ENCODE measurements at regions not wholly inside any gene's neighbourhood (a gene's known extent, or its start where the extent isn't known, plus 50 kb on each side); places are given as distances from the start of the nearest gene placed in this dataset.
"Not testable (repeated sequence)": the region's sequence is repeated elsewhere in the genome, so short reads cannot be mapped to it uniquely, and the experiment has no call there.

DNA sequence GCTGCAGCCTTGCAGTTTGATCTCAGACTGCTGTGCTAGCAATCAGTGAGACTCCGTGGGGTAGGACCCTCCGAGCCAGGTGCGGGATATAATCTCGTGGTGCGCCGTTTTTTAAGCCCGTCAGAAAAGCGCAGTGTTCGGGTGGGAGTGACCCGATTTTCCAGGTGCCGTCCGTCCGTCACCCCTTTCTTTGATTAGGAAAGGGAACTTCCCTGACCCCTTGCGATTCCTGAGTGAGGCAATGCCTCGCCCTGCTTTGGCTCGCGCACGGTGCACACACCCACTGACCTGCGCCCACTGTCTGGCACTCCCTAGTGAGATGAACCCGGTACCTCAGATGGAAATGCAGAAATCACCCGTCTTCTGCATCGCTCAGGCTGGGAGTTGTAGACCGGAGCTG lies 203.2 kb downstream of the SNCAIP start:
- DNase-seq = not testable (repeated sequence)

DNA sequence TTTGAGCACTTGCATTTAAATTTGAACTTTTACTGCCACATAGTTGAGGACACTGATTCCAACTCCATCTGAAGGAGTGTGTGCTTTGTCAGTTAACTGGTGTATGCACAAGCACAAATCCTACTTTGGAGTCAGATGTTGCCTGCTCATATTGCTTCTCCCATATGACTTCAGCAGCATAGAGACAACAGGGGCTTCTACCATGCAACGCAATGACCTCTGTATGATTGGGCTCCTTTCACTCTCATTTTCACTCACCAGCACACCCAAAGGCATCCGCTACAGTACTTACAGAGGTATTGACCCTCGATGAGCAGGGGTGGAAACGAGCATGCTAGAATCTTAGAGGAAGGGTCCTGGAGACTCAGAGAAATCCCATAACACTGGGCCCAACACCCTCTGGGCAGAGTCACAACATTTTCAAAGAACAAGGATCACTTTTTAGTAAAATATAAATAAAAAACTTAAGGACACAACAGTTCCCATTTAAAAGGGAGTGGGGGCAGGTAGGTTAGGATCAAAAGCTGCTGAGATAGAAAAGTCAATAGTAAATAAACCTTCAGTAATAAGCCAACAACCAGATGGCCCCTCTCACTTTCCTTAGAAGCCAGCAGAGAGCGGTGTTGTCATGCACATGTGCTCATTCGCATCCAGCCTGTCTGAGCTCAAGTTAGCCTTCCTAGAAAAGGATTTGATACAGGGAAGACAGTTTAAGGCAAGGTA lies 203.8 kb downstream of the SNCAIP start:
- DNase-seq = no peak

DNA sequence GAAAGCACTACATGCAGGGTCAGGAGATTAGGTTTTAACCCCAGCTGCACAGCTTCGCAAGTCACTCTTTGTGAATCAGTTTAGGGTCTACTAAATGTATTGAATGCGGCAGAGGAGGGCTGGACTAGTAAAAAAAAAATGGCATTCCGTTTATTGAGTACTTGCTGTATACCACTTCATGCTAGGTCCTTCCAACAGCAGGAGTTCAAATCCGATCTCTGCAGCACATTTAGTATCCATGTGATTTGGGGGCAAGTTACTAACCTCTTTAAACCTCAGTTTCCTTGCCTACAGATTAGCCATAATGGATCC lies 204.4 kb downstream of the SNCAIP start:
- DNase-seq = no peak

DNA sequence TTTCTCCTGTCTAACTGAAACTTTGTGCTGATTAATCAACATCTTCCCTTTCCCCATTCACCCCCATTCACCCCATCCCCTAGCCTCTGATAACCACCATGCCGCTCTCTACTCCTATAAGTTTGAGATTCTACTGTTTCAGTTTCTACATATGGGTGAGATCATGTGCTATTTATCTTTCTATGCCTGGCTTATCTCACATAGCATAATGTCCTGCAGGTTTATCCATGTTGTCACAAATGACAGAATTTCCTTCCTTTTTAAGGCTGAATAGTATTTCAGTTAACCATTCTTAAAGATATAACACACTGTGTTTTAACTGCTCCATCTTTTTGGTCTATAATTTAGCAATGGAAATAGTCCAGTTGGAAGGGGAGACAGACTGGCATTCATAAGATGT lies 205.1 kb downstream of the SNCAIP start:
- DNase-seq = no peak

DNA sequence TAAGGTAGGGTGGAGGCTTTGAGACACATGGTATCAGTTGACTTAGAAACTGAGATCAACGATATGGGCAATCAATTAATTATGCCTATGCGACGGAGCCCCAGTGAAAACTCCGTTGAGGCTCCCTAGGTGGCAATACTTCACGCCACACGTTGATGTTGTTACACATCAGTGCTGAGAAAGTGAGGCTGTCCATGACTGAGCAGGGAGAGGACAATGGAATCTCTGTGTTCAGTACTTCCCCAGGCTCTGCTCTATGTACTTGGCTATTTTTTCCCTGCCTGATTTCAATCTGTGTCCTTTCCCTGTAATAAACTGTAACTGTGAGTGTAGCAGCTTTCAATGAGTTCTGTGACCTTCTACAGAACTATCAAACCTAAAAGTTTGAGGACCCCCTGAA lies 211.7 kb downstream of the SNCAIP start:
- DNase-seq = no peak

DNA sequence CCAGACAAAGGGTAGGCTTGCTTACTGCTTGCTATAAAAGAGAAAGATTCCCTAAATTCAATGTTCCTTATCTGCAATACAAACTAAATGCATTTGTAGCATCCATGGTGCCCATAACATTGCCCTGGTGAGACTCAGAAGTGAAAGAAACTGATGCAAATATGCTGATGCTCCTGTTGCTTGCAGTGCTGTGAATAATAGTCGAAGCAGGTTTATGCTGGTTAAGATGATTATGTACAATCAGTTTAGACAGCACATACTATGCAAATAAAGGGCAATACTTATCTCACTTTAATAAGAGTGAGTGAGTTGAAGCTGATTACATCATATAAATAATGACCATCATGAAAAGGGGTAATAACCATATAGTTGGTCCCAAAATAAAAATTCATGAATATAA lies 215.5 kb downstream of the SNCAIP start:
- DNase-seq = no peak

DNA sequence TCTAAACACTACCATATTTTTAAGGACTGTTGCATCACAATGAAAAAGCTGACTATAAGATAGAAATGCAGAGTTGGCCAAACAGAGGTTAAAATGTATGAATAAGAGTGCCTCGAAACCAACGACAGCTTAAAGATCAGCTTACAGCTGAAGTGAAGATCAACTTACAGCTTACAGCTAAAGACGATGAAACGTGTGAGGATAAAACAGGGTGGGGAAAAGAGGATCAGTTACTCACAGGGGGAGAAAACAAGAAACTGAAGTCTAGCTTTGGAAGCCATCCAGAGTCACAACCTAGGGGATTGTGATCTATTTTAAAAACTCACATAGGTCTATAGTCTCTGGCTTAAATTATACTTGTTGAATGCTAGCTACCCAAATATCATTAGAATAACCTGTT lies 220.0 kb downstream of the SNCAIP start:
- no peak for DNase-seq

DNA sequence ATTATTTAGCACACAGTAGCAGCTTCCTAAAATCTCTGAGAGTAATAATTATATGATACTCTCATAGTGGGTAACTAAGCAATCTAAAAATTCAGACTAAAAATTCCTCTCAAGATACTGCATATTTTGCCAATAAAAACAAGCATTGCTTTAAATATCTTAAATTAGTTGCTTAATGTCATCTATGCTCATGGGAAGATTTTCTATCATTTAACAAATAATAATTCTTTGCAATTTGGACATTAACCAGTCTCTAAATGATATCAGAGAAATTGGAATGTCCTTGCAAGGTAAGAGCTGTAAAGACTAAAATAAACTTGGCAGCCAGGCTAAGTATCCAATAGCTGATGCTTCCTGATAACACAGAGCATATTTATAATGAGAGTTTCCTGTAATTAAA lies 221.8 kb downstream of the SNCAIP start:
- no peak for DNase-seq

DNA sequence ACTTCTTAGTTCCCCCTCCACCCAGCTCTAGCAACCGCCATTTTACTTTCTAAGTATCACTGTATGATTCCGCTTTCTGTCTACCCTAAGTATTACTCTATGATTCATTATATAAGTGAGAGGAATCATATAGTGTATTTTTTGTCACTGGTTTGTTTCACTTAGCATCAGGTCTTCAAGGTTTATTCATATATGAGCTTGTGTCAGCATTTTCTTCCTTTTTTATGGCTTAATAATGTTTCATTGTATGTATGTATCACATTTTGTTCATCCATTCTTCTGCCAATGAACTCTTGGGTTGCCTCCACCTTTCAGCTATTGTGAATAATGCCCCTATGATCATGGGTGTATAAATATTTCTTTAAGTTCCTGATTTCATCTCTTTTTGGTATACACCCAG lies 222.8 kb downstream of the SNCAIP start:
- DNase-seq = no peak

DNA sequence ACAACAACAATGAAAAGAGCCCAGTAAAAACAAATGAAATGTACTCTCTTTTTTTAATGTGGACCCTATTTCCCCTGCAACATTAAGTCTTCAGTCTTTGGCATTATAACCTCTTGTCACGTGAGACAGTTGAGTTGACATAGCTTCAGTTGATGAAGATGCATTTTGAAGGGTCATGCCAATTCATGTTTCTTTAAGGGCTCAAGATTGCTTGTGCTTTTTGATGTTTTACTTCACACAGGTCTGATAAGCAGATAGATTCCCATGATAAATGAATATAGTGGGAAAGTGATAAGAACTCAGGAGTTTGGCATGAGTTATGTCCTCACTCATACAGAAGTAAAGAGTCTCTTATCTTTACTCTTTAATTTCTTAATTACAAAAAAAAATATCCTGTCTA lies 229.4 kb downstream of the SNCAIP start:
- DNase-seq = no peak

DNA sequence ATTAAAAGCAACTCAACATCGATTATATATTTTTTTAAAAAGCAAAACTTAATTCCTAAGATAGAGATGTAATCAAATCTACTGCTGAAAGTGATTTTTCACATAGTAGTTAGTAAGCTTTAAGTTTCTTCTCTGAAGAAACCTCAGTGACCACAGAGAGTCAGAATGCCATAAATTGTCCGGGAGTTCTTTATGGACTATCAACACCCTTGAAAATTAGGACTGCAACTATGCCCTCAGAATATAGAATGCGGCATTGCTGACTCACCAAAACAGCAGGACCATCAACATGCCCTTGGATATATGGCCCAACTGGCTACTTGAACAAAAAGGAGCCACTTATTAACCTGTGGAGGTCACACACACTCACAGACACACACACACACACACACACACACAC lies 228.9 kb upstream of the SNX2 start:
- DNase-seq = no peak

DNA sequence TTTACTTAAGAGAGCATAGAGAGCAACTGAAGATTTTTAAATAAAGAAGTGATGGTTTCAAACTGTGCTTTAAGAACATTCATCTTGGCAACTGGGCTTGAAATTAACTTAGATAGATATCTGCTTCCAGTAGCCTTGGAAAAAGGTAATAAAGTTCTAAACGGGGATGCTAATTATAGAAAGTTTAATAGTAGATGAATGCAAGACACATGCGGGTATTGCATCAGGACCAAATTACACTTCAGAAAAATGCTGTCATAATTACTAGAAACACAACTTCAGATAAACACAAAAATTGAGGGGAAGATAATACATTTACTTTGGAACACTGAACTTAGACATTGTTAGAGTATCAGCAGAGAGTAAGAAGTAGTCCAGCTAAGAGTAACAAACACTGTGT lies 227.7 kb upstream of the SNX2 start:
- DNase-seq = no peak

DNA sequence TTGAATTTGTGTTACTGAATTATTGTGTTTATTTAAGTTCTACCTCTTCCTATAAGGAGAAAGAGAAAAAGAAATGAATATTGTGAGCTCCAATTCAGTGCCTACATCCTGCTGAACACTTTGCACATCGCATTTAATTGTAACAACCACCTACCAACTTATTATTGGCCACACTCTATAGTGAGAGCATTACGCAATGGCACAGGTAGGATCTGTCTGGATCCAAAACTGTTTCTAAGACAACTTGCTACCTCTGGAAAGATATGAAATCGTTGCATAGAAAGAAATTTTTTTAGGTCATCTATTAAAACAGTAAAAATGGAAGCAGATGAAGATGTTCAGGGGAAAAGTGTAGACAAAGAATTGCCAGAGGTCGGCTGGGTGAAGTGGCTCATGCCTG lies 227.2 kb upstream of the SNX2 start:
- no peak for DNase-seq

DNA sequence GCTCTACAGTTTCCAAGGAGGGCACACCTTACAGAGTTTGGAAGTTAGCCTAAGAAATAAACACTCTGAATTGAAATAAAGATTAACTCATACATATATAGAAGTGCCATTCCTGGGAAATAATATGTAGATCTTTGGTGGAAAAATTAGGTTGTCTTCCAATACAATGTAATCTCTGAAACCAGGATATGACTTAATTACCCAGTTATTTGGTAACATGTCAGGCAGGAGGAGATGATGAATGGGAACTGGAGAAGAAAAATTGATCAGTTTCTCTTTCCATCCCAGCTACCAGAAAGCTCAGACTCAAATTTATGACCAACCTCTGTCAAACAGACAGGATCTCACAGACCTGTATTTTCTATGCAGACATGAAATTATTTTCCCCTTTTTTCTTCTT lies 215.2 kb upstream of the SNX2 start:
- DNase-seq = no peak

DNA sequence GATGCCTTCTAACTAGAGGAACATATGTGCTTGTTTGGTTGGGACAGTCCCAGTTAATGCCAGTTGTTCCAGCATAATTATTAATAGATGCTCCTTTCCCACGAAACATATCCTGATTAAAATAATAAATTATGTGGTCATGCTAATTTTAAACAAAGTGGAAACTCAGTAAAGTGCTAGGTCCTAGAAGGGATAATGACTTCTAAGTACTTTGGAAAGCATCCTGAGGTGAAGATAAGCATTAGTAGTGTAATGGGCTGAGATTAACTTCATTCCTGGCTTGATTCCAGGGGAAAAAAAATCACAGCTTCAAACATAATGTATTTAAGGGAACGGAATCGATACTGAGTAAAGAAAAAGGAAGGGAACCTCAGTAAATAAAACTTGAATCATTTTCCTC lies 213.7 kb upstream of the SNX2 start:
- DNase-seq = no peak

DNA sequence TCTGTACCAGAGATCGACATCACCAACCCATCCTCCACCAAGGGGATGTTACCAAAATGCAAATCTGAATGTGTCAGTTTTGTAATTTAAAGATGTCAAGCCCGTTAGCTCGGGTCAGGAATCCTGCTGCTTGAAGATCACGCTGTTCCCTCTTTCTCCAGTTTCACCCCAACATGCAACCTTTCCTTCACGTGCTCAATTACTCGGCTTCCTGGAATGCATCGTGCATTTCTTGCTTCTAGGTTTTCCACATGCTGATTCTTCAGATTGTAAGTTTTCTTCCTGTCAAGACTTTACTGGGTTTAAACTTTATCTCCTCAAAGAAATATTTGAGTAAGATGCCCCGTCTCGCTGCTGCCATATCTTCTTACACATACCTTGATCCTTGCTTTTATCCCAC lies 209.5 kb upstream of the SNX2 start:
- DNase-seq = no peak

DNA sequence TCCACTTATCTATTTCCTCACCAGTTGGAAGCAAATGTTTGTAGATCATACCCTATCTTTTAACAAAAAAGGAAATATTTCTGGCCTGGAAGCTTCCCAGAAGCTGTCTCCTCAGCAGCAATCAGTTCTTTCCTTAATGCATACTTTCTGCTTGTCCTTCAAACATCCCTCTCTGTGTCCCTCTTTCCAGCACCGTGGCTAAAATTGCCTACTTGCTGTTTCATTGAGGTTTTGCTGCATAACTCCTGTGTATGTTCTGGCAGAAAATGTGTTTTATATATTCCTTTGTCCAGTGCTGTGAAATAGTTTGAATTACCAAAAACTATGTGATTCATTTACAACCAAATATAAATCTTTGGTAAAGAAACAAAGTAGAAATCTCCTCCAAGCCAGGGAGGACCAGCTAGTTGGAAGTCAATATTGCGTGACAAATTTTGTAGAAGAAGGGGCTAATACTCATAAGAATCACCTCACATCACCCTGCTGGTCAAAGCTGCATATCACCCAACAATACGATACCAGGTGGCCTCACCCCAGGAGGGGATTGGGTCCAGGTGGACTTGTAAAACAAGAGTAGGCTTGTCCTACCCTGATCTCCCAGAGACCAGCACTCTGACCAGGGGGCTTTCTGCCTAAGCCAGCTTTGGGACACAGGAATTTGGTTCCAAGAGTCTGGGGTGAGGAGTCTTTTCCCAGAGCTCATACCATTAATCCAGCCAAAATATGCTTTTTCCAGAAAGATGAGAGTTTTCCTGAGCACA lies 198.4 kb upstream of the SNX2 start:
- no peak for DNase-seq

DNA sequence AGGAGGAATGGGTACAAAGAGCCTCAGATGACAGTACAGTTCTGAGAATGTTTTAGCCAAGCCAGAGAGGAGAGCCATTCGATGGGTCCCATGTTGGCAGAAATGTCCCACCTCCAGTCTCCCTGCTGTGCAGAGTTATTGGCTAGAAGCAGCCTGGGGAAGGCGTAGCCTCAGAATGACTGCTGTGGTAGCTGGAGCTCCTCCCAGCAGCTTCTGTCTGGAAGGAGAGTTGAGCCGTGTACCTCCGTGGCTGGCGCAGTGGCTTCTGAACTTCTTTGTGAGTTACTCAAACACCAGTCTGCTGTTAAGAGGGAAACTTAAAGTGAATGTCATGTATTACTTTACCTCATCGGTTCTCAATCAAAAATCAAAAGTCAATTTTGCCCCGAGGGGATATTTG lies 193.3 kb upstream of the SNX2 start:
- no peak for DNase-seq

DNA sequence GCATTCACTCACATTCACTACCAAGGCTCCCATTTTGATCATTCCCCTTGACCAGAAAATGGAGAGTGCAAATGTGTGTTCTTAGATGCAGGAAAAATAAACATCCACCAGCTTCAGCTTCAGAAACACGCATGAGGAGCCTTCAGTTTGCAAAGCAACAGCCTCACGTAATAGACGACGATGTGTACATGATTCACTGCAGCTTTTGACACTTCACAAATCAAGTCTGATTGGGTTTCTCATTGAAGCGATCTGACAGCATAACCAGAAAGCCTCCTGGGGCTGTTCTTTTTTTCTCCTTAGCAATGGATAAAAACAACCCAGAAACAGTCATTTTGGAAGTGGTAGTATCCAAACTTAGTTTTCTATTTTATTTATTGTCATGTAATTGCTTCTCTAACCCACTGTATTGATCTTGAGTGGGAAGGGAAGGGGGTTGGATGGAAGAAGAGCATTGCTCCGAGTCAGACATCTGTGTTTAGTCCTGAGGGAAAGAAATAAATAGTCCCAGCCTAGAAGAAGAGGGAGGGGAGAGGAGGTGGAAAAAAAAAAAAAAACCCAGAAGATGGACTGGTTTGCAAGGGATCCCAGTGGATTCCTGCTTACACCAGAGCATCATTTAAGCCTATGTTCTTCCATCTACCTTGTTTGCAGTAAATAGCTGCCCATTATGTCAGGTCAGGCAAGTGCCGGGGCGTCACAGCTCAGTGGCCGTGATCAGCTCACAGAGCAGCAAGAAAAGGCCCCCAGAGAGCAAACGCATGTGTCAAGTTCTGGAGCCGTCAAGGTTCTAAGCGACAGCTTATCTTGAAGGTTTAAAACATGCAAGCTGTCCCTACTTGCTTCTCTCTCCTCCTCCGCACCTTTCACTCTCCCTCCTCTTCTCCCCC lies 190.2 kb upstream of the SNX2 start:
- DNase-seq = no peak

DNA sequence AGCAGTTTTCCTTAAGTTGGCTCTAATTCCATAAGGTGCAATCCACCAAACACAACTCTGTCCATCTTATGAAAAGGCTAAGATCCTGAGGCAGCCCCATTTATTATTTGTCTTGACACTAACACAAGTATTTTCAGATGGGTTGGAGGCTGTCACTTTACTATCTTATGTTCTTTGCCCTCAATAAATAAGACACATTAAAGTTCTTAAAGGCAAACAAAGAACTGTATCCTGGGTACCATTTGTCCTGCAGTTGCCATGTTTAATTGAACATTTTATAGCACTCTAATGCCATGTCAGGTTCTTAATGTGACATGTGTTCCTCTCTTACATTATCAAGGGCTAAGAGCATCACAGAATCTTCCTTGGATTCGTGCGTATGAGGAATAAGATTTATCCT lies 189.5 kb upstream of the SNX2 start:
- DNase-seq = no peak

DNA sequence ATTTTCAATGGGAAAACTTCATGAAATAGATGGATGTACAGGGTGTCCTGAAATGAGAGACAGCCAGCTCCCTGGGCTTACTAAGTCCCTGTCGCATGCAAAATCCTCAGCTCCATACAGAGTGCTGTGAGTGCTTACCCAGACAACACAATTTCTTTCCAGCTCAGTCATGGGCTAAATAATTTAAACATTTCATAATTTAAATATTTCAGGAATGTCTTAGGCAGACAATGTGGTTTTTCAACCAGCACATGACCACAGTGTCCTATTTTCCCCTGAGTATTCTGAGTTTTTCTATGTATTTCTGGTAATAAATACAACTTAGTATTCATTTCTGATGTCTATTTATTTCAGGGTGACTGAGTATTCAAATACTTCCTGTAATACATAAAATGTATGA lies 188.5 kb upstream of the SNX2 start:
- no peak for DNase-seq

DNA sequence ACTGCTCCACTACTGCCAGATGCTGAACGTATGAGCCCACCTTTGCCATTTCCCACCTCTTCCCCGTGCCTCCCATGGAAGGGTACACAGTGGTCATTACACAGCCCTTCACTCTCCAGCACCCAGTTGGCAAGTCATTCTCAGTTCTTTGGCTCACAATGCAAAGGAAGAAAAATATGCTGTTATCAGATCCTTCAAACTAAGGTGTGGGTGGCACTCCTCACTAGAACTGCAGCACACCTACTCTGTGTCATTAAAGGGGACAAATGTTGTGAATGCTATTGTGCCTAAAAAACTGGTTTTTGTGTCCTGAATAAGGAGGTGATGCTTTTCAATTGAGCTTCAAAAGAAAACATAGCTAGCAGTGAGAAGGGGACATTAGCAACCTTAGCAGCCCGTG lies 183.1 kb upstream of the SNX2 start:
- no peak for DNase-seq

DNA sequence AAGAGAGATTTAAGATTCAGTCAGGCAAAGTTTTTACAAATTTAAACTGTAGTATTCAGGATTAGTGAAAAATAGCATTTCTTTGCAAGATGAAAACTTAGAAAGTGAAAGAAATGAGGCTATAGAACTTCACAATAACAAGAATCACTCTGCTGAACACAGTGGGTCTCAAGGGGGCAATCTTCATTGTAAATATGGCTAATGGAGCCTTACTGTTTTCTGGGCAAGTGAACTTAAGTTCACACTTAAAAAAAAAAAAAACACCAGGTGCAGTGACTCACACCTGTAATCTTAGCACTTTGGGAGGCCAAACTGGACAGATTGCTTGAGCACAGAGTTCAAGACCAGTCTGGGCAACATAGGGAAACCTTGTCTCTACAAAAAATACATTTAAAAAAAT lies 175.9 kb upstream of the SNX2 start:
- no peak for DNase-seq

DNA sequence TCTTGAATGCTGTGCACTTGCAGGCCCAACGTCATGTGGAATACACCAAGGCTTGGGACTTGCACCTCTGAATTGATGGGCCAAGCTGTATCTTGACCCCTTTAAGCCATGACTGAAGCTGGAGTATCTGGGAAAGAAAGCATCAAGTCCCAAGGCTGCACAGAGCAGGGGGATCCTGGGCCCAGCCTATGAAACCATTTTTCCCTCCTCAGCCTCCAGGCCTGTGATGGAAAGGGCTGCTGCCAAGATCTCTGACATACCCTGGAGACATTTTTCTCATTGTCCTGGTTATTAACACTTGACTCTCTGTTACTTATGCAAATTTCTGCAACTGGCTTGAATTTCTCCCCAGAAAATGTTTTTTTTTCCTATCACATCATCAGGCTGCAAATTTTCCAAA lies 174.0 kb upstream of the SNX2 start:
- no peak for DNase-seq
